ENCODE measurements at regions not wholly inside any gene's neighbourhood (a gene's known extent, or its start where the extent isn't known, plus 50 kb on each side); places are given as distances from the start of the nearest gene placed in this dataset.
"Not testable (repeated sequence)": the region's sequence is repeated elsewhere in the genome, so short reads cannot be mapped to it uniquely, and the experiment has no call there.

DNA sequence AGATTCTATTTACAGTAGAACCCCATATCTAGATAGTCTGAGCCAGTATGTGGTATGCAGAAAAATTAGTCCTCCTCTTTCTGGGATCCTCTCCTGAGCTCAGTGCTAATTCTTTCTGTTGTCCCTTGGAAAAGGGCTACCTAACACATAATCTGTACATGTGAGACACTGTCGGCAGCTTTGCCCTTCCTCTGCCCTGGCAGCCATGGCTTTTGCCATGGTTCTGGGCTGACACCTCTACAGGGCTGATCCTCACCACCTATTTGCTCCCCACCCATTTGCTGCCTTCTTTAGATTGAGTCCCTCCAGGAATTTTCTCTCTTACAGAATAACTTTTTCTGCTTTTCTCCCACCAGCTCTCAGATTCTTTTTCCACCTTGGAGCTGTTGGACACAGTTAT lies 64.7 kb upstream of the MAP9 start:
- DNase-seq, result no peak

GRCh38 chr4:155439760-155440159 lies 63.0 kb upstream of the MAP9 start:
- DNase-seq, result not testable (repeated sequence)

DNA sequence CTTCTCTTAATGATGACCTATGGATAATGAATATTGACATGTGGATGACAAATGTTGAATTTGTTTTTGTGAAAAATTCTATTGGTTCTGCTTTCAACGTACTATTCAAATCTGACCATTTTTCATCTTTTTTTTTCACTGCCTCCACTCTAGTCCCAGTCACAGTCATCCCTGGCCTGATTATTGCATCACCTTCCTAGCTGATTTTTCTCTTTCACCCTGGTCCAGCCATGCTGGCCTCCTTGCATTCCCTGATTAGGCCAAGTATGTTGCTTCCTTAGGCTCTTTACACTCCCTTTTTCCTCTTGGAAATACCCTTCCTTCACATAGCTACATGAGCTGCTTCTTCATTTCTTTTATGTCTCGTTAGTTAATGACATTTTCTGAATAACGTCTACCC lies 58.1 kb upstream of the MAP9 start:
- DNase-seq, result no peak

- DNase-seq, result no peak
These were observed 57.6 kb upstream of the MAP9 start for GRCh38 chr4:155434366-155434765.

DNA sequence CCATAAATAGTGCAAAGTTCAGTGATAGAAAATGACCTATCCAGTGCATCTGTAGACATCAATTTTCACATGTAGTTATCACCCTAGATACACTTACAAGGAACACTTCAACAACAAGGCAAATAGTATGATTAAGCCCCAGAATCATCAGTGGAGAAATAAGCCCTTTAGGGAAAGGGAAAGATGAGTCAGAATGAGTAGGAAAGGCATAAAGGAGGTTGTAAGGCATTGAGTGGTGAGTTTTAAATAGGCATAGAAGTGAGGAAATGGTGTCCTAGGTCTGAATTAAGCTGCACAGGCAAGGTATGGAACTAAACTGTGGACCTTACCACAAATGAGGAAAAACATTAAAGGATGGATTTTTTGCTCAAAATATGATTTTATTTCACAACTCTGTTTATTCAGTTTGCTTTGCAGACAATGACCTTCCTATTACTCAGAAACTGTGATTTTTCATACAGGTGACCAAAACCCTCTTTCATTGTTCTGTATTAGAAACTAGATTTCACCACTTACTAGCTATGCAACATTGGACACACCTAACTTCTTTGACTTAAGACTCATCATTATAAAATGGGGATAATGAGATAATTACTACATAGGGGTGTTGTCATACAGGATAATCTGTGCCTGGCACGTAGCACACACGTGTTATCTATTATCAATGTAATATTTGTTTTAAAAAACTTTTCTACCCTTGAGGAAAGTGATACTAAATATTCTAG lies 57.0 kb upstream of the MAP9 start:
- DNase-seq, result no peak

DNA sequence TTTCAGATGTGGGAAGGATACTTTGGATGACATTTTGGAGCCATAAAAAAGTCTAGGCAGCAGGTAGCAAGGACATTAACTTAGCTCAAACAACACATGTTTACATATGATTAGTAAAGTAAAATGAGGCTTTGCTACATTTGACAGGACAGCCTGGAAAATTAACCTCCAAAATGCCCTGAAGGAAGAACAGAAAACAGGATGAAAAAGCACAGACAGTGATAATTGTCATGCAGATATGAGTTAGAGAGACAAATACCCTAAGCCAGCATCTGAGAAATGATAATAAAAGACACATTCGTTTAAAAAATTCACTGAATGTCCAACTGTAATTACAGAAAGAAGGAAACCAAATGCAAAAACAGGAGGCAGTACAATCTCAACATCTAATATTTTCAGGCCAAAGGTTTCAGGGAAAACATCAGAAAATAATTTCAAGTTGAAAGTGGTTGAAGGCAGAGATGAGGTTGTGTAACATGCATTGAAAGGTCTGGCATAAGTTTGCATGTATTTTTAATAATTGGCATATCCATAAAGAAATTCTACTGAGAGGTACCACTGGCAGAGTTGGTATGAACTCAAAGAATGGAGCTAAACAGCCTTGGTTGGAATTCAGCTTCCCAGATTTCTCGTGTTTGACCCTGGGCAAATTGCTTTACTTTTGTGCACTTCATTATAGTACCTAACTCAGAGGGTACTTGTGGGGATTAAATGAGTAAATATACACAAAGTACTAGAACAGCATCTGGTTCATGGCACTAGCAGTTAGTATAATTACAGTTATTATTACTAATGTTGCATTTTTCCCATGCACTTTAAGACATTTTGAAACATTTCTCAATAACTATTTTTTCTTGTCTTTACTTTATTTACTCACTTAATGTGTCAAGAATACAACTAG lies 54.4 kb upstream of the MAP9 start:
- DNase-seq, result no peak

DNA sequence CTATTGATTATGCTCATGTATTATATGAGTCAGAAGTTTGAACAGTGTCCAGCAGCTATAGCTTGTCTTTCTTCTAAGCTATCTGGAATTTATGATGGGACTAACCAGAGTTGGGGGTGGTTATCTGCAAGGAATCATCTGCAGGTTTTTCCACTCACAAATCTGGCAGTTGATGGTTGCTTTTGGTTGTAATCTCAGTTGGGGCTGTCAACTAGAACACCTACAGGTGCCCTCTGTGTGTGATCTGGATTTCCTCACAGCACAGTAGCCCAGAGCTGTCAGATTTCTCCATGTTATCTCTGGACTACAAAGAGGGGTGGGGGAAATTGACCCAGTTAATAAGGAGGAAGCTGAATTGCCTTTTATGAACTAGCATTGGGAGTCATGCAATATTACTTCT lies 51.4 kb upstream of the MAP9 start:
- DNase-seq, result no peak

DNA sequence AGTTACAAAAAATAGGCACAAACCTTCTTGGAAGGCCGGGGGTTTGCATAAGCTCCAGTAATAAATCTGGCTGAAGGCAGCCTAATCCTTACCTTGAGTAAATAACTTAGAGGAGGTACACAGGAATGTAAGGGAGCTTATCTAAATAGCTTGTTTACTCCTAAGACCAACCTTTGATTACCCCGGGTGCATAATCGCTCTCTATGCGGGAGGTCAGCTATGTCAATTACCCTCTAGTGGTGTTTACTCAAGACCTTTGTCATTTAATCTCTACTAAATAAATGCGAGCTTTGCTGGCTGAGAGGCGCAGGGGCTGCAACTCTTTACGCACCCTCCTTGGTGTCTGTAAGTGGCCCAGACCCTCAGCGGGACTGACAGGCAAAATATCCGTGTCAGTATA lies 50.2 kb upstream of the MAP9 start:
- DNase-seq, result no peak

All from activated CD4-positive, alpha-beta T cell treated with anti-CD3 and anti-CD28 coated beads, Interleukin-10, Interleukin-2, amounts not matched to agents 100 ng/mL and 50 ng/mL, durations not matched to agents 16 hours and 8 hours (primary cell).